Cardiac muscle cell (in vitro differentiated cells and primary cell): ENCODE measurements at regions not wholly inside any gene's neighbourhood (a gene's known extent, or its start where the extent isn't known, plus 50 kb on each side); places are given as distances from the start of the nearest gene placed in this dataset.

Source experiments
- DNase-seq, 2 donors: peaks; one replicate each; pipeline versions ENCODE4 v3.0.0 to v3.0.0-alpha.2; 2010 to 2017; ENCODE audit warnings: low read depth in 1 of 2, low spot score in 1 of 2
- H3K27ac ChIP-seq: fragments of 200-600 bp; sonication (generic); 2 replicates; pipeline ENCODE4 v1.5.1; 2016
- H3K27me3 ChIP-seq: fragments of 200-600 bp; sonication (generic); 2 replicates; pipeline ENCODE4 v1.6.0; 2016; ENCODE audit warnings: control low read depth
- H3K36me3 ChIP-seq: fragments of 200-600 bp; sonication (generic); 2 replicates; pipeline ENCODE4 v1.5.1; 2016; ENCODE audit warnings: control low read depth
- H3K4me1 ChIP-seq: fragments of 200-600 bp; sonication (generic); 2 replicates; pipeline ENCODE4 v1.8.1; 2017; ENCODE audit warnings: low read depth, mild to moderate bottlenecking, mixed run types
- H3K4me3 ChIP-seq: fragments of 200-600 bp; sonication (generic); 2 replicates; pipeline ENCODE4 v1.5.1; 2016; ENCODE audit warnings: mild to moderate bottlenecking
- H3K9me3 ChIP-seq: fragments of 200-600 bp; sonication (generic); 2 replicates; pipeline ENCODE4 v1.5.1; 2017; ENCODE audit warnings: low read depth, mild to moderate bottlenecking, control low read depth
- TF ChIP-seq, protein P1 (sequence below): IDR thresholded peaks from 2 replicates; pipeline ENCODE4 v1.5.1; 2012; ENCODE audit warnings: low read depth, mild to moderate bottlenecking, low read length

DNA sequence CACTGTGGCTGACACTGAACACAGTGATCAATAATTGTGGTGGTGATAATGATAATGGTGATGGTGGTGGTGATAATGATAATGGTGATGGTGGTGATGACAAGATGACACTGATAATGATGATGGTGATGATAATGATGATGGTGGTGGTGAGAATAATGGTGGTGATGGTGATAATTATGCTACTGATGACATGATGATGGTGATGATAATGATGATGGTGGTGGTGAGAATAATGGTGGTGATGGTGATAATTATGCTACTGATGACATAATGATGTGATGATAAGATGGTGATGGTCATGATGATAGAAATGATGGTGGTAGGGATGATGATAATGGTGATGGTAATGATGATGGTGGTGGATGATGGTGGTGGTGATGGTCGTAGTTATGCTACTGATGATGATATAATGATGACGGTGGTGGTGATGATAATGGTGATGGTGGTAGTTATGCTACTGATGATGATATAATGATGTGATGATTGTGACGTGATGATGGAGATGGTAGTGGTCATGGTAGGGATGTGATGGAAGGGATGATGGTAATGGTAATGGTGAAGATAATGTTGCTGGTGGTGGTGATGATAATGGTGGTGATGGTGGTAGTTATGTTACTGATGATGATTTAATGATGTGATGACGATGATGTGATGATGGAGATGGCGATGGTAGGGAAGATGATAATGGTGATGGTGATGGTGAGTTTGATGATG lies 356.5 kb upstream of the CDH4 start:
- H3K9me3 ChIP-seq: no peaks in the 10 kb centered on the region
- no peak overlapping the region for H3K27ac ChIP-seq
- H3K36me3 ChIP-seq: no peaks in the 10 kb centered on the region
- no peaks in the 10 kb centered on the region for H3K4me1 ChIP-seq
- DNase-seq: no peak
- TF ChIP-seq, protein P1, sequence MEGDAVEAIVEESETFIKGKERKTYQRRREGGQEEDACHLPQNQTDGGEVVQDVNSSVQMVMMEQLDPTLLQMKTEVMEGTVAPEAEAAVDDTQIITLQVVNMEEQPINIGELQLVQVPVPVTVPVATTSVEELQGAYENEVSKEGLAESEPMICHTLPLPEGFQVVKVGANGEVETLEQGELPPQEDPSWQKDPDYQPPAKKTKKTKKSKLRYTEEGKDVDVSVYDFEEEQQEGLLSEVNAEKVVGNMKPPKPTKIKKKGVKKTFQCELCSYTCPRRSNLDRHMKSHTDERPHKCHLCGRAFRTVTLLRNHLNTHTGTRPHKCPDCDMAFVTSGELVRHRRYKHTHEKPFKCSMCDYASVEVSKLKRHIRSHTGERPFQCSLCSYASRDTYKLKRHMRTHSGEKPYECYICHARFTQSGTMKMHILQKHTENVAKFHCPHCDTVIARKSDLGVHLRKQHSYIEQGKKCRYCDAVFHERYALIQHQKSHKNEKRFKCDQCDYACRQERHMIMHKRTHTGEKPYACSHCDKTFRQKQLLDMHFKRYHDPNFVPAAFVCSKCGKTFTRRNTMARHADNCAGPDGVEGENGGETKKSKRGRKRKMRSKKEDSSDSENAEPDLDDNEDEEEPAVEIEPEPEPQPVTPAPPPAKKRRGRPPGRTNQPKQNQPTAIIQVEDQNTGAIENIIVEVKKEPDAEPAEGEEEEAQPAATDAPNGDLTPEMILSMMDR: no peak
- no peak overlapping the region for H3K4me3 ChIP-seq
- no peaks in the 10 kb centered on the region for H3K27me3 ChIP-seq

- TF ChIP-seq, protein P1: no peak
- Histone ChIP-seq H3K9me3 (no peaks in the 10 kb centered on the region), H3K27ac (no peak overlapping the region), H3K4me1 (no peaks in the 10 kb centered on the region), H3K27me3 (no peaks in the 10 kb centered on the region), H3K4me3 (no peak overlapping the region), H3K36me3 (no peaks in the 10 kb centered on the region)
- no peak for DNase-seq
These were observed 354.1 kb upstream of the CDH4 start for GRCh38 chr20:60897976-60898375.

DNA sequence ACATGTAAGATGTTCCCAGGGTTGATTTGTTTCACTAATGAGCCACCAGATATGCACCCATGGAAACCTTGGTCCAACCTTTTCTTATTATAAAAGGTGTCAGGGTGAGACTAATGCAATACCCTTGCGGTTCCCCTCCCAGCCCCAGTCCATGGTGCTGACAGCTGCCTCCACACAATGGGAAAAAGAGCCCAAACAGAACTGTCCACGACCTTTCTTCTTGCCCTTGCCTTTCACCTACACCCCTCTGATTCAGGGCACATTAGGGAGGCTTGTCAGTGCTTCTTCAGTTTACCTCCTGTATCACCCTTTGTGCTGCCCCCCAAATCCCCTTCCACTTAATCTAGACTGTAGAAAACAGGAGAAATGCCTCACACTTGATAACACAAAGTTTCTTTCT lies 352.7 kb upstream of the CDH4 start:
- TF ChIP-seq, protein P1: no peak

DNA sequence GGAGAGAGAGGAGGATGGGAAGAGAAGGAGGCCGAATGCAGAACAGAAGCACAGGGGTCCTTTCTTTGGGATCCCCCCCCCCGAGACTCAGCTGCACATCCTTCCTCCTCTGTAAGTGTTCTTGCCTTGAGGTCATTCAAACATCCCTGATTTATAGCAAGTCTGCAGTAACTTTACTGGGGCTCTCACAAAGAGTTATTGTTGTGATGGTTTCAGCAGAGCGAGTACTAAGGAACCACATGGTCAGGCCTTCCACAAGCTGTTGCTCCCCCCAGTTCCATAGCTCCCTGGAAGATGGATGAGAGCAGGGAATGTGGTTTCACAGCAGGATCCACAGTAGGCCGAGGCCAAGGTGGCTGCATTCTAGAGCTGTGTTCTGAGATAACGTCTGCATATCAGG lies 351.4 kb upstream of the CDH4 start:
- H3K27ac ChIP-seq: no peak overlapping the region
- TF ChIP-seq, protein P1: no peak
- DNase-seq: no peak
- no peak overlapping the region for H3K4me3 ChIP-seq
- H3K9me3 ChIP-seq: no peaks in the 10 kb centered on the region
- H3K36me3 ChIP-seq: no peaks in the 10 kb centered on the region
- H3K4me1 ChIP-seq: no peaks in the 10 kb centered on the region
- H3K27me3 ChIP-seq: no peaks in the 10 kb centered on the region

More for the DNA sequence above, 352.7 kb upstream of the CDH4 start:
- H3K4me1 ChIP-seq: no peaks in the 10 kb centered on the region
- H3K27ac ChIP-seq: no peak overlapping the region
- no peaks in the 10 kb centered on the region for H3K27me3 ChIP-seq
- no peak overlapping the region for H3K4me3 ChIP-seq
- H3K36me3 ChIP-seq: no peaks in the 10 kb centered on the region
- no peaks in the 10 kb centered on the region for H3K9me3 ChIP-seq
- DNase-seq: peak in 1 of 2 donors; percentile 8

- Histone ChIP-seq H3K27me3 (no peaks in the 10 kb centered on the region), H3K9me3 (no peaks in the 10 kb centered on the region)
These were observed 350.2 kb upstream of the CDH4 start for GRCh38 chr20:60901831-60902230.

More at GRCh38 chr20:60901831-60902230, 350.2 kb upstream of the CDH4 start:
- Histone ChIP-seq H3K4me1 (no peaks in the 10 kb centered on the region), H3K36me3 (no peaks in the 10 kb centered on the region), H3K4me3 (no peak overlapping the region), H3K27ac (no peak overlapping the region)
- TF ChIP-seq, protein P1: no peak
- DNase-seq: no peak
